HG02938 (cell line): ENCODE measurements at regions not wholly inside any gene's neighbourhood (a gene's known extent, or its start where the extent isn't known, plus 50 kb on each side); places are given as distances from the start of the nearest gene placed in this dataset.

Source experiments
- ATAC-seq: cut with Tn5 transposase; IDR thresholded peaks from one replicate; pipeline ENCODE4 v1.9.1; 2021; ENCODE audit warnings: mild to moderate bottlenecking, moderate library complexity; ENCODE audit not compliant: unreplicated experiment

- ATAC-seq: no peak
These were observed 285.5 kb upstream of the WWC1 start for GRCh38 chr5:168005936-168006335.

DNA sequence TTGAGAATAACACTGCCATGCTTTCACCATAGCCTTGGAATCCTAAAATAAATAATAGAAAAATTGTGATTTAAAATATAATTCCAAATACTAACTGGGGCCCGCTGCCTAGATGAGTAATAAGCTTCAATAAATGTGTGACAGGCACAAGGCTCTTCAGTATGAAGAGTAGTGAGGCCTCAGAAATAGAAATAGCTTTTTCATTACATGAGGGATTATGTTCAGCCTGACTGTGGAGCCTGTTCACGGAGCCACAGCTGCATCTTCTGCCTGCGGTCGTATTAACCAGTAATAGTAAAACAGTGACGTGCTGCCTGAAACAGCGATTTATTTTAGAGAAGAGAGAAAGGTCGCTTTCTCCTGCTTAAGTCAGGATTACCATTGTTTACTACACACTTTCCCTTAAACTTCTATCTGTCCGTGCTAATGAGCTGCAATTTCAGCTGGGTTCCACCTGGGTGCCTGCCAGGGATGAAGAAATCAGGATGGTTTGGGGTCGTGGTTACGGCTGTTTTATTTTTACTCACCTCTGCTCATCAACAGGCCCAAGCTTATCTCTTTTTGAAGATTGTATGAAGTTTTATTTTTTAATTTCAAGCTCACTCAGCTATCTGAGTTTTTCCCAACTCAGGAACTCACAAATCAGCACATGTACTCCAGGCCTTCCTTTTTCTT is 284.9 kb upstream of the WWC1 start:
- no peak for ATAC-seq

DNA sequence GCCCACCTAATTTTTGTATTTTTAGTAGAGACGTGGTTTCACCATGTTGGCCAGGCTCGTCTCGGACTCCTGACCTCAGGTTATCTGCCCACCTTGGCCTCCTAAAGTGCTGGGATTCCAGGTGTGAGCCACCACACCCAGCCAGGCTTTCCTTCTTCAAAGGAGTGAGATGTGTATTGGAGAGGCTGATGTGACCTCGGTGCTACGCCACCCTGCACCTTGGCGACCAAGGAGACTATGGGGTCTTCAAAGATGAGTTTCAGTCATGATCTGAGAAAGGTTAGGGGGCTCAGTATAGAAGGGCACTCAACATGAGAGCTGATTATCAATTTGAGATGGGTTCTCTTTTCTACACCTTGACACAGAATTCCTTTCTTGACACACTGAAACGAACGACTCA is 284.2 kb upstream of the WWC1 start:
- ATAC-seq: no peak

DNA sequence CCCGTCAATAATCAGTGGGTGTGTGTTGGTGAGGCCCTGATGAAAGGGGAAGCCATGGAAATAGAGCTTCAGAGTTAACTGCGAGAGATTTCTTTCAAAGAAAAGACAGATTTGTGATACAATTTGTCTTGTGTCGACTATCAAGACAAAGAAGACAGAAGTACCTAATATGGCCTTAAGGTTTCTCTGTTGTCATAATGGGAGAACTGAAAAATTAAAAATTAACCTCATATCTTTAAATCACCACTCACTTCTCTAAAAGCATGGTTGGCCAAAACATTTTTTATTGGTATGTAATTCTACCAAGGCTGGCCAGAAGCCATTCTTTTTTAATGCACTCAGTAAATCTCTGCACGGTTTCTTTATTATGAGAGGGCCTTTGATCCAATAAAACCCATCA is 282.9 kb upstream of the WWC1 start:
- no peak for ATAC-seq

GRCh38 chr5:168011096-168011495 is 280.3 kb upstream of the WWC1 start:
- ATAC-seq: no peak

GRCh38 chr5:168012006-168012405 is 279.4 kb upstream of the WWC1 start:
- no peak for ATAC-seq

- ATAC-seq: no peak
These were observed 277.9 kb upstream of the WWC1 start for GRCh38 chr5:168013546-168013945.

GRCh38 chr5:168014433-168015123 is 276.9 kb upstream of the WWC1 start:
- ATAC-seq: no peak

DNA sequence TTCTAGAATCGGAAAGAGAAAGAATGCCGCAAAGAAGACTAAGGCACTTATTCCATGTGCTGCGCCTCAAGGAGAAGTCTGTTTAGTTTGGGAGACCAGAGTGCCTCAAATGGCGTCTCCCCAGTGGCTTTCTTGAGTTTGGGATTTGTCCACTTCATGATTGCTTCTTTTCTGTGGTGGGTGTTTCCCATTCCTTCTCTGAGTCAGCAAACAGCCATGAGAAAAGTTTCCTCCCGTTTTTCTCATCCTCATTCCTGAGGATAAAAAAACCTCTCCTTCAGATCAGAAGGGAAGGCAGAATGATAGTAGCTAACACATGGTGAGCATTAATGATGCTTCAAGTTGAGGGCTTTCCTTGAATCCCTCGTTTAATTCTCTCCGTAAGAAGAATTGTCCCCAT is 275.9 kb upstream of the WWC1 start:
- no peak for ATAC-seq

DNA sequence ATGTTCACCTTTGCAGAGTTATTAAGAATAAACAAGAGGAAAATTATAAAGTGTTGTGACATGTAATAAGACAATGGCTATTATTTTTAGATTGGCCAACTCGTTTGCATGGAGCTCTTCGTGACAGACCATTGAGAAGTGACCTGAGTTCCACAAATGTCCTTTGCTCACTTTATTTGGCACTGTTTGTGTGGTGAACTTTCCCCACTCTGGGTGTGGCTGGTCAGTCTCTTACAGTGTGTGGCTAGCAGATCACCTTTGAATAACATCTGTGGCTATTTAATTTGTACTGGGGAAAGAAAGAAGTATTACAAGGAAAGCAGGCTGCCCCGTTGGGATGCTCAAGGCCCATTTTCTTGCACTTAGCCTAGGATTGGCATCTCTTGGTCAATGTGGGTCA is 274.1 kb upstream of the WWC1 start:
- ATAC-seq: no peak

GRCh38 chr5:168019143-168019542 is 272.3 kb upstream of the WWC1 start:
- no peak for ATAC-seq

DNA sequence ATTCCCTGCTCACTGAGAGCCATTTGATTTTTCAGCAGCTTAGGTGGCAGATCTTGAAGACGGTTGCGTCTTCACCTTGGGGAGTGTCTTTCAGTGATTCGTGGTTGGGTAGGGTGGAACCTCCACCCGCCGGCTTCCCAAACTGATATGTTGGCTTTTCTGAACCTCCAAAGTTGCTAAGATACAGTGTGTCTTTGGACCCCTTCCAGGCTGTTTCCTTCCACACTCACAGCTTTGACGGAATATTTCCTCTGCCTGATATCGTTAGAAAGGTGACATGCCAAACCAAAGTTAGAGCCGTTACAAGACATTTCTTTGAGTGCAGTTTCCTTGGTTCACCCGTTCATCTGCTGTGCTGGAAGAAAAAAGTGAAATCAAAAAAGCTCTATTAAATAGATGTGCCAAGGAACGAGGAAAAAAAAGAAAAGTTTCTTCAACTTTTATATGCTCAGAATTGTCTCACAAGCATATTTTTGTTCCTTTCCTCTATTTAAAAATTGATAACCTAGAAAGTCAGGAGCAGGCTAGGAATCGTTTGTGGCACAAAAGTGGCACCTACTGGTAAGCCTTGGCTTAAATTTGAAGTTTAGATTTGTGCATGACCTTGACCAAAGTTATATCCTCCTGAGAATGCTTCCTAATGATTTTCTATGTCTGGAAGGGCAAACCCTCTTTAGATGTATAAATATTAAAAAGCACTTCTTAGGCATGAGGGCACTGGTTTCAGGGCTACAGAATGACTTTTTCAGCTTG is 270.7 kb upstream of the WWC1 start:
- no peak for ATAC-seq

GRCh38 chr5:168022446-168023169 is 268.8 kb upstream of the WWC1 start:
- no peak for ATAC-seq

GRCh38 chr5:168023191-168023590 is 268.3 kb upstream of the WWC1 start:
- ATAC-seq: no peak

DNA sequence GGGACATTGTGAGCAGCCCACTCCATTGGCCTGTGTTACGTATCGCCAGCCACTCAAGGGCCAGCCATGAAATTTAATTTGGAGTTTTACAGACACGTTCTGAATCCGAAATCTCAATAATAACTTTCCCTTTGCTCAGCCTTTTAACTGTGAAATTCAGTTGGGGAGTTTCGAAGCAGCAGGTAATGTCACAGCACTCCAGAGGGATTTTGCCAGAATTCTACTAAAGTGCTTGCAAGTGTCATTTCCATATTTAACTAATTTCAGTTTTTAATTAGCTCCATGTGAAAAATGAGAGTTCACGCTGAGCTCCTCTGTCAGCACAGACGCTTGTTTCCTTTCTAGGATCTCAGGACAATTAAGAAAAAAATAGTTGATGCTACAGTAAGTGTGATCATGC is 267.1 kb upstream of the WWC1 start:
- no peak for ATAC-seq

GRCh38 chr5:168027007-168027406 is 264.4 kb upstream of the WWC1 start:
- ATAC-seq: no peak

GRCh38 chr5:168030912-168031311 is 260.5 kb upstream of the WWC1 start:
- ATAC-seq: no peak

DNA sequence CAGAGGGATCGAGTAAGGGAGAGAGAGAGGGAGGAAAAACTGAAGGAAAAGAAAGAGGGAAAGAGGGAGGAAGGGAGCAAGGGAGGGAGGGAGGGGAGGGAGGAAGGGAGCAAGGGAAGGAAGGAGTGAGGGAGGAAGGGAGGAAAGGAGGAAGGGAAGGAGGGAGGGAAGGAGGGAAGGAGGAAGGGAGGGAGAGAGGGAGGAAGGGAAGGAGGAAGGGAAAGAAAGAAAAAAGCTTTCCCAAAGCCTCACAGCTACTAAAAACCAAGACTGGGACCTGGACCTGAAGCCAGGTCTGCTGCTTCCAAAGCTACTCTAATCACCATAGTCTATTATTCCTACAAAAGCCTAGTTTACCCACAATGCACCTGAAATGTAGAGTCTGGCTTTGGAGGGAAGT is 259.8 kb upstream of the WWC1 start:
- ATAC-seq: no peak

GRCh38 chr5:168039039-168039438 is 252.4 kb upstream of the WWC1 start:
- ATAC-seq: no peak

DNA sequence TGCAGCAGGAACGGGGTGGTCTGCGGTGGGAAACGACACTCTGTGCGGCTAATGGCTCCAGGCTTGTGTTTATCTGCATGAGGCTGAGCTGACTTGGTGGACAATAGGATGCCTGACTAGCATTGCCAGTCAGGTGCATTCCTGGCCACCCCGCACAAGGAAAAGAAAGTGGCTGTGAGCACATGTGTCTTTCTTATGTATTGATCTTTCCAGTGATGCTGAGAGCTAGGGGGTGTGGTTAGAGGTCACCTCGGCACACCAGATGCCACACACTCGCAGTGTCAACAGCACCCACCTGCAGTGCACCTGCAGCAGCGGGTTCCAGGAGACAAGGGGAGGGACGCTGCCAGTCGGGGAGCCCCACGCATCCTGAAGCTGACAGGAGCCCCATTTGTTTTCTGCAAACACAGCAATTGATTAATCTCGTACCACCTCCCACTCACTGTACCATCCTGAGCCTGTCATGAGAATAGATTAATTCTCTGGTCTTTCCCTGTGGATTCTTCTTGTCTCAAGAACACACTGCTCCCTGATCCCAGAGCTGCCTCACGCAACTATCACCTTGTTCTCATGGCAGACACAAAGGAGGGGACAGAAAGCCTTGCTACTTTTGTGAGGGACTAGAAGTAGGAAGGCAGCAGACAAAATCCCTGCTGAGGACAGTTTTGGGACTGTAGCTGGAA is 251.7 kb upstream of the WWC1 start:
- no peak for ATAC-seq

- no peak for ATAC-seq
These were observed 249.9 kb upstream of the WWC1 start for GRCh38 chr5:168041583-168041982.
